Kasumi-1 (cell line): ENCODE measurements at regions not wholly inside any gene's neighbourhood (a gene's known extent, or its start where the extent isn't known, plus 50 kb on each side); places are given as distances from the start of the nearest gene placed in this dataset.

Experiments
- DNase-seq, 2 experiments: peaks; one replicate each; lab custom pipeline; 2025; lab: John Stamatoyannopoulos, UW

- DNase-seq: no peak
These were observed 544.6 kb upstream of the ZEB2 start for GRCh38 chr2:145064511-145064910.

GRCh38 chr2:145060876-145061275 is 541.0 kb upstream of the ZEB2 start:
- no peak for DNase-seq

GRCh38 chr2:145059914-145060313 is 540.0 kb upstream of the ZEB2 start:
- DNase-seq: no peak

GRCh38 chr2:145059343-145059742 is 539.4 kb upstream of the ZEB2 start:
- no peak for DNase-seq

GRCh38 chr2:145058457-145058856 is 538.5 kb upstream of the ZEB2 start:
- no peak for DNase-seq

GRCh38 chr2:145055651-145056050 is 535.7 kb upstream of the ZEB2 start:
- DNase-seq: no peak

- no peak for DNase-seq
These were observed 530.2 kb upstream of the ZEB2 start for GRCh38 chr2:145050134-145050533.

GRCh38 chr2:145049475-145049874 is 529.6 kb upstream of the ZEB2 start:
- DNase-seq: no peak

- no peak for DNase-seq
These were observed 527.6 kb upstream of the ZEB2 start for GRCh38 chr2:145047554-145047953.

GRCh38 chr2:145044491-145044890 is 524.6 kb upstream of the ZEB2 start:
- DNase-seq: no peak

- no peak for DNase-seq
These were observed 523.5 kb upstream of the ZEB2 start for GRCh38 chr2:145043399-145043834.

- DNase-seq: no peak
These were observed 521.8 kb upstream of the ZEB2 start for GRCh38 chr2:145041706-145042105.

- no peak for DNase-seq
These were observed 520.5 kb upstream of the ZEB2 start for GRCh38 chr2:145040433-145040832.

- DNase-seq: no peak
These were observed 518.2 kb upstream of the ZEB2 start for GRCh38 chr2:145038041-145038525.

GRCh38 chr2:145036421-145037011 is 516.6 kb upstream of the ZEB2 start:
- DNase-seq: no peak

GRCh38 chr2:145034511-145034910 is 514.6 kb upstream of the ZEB2 start:
- DNase-seq: no peak

- no peak for DNase-seq
These were observed 513.5 kb upstream of the ZEB2 start for GRCh38 chr2:145033438-145033837.

GRCh38 chr2:145032791-145033190 is 512.9 kb upstream of the ZEB2 start:
- DNase-seq: no peak

- DNase-seq: no peak
These were observed 510.0 kb upstream of the ZEB2 start for GRCh38 chr2:145029873-145030272.

GRCh38 chr2:145029081-145029480 is 509.2 kb upstream of the ZEB2 start:
- DNase-seq: no peak

- DNase-seq: no peak
These were observed 508.4 kb upstream of the ZEB2 start for GRCh38 chr2:145028101-145028920.

- DNase-seq: no peak
These were observed 506.8 kb upstream of the ZEB2 start for GRCh38 chr2:145026456-145027455.
